HPDE6-E6E7 (cell line): ENCODE measurements at regions not wholly inside any gene's neighbourhood (a gene's known extent, or its start where the extent isn't known, plus 50 kb on each side); places are given as distances from the start of the nearest gene placed in this dataset.

Experiments used
- DNase-seq: peaks from one replicate; pipeline ENCODE4 v3.0.0; 2011; ENCODE audit warnings: missing footprints; ENCODE audit errors: extremely low spot score

DNA sequence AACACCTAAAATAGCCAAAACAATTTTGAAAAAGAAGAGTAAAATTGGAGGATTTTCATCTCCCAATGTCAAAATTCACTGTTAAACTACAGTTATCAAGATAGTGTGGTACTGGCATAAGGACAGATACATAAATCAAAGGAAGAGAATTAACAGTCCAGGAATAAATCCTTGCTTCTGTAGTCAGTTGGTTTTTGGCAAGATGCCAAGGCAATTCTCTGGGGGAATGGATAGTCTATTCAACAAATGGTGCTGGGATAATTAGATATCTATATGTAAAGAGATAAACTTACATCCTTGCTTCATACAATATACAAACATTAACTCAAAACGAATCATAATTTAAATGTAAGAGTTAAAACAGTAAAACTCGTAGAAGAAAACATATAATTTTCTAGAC is 57.9 kb upstream of the SELENOK start:
- DNase-seq, result no peak

GRCh38 chr3:53948174-53948573 is 56.5 kb upstream of the SELENOK start:
- DNase-seq, result no peak

DNA sequence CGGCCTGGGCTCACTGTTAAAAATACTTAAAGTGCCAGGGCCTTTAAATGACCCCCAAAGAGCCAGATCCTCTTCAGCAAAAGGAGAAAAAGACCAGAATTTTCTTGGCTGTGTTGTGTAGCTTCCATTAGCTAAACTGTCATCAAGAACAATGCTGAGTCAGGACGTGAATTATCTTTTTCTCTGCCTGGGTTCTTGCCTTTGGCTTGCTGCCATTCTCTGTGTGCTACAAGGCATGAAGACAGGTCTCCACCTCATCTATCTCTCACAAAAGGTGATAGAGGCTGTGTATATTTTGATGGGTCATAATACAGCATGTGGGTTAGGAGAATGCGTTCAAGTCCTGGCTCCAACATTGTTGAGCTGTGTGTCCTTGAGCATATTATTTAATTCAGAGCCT is 52.4 kb upstream of the SELENOK start:
- DNase-seq, result no peak

GRCh38 chr3:53941950-53942349 is 50.3 kb upstream of the SELENOK start:
- DNase-seq, result no peak
